ENCODE measurements at regions not wholly inside any gene's neighbourhood (a gene's known extent, or its start where the extent isn't known, plus 50 kb on each side); places are given as distances from the start of the nearest gene placed in this dataset.

GRCh38 chr1:9426291-9426711 is 113.0 kb upstream of the SLC25A33 start (continued):
- TF ChIP-seq AFF4 (CRISPR knock-in tag; IDR thresholded peaks at IDR 0.05; ENCODE audit: borderline replicate concordance), result no peak
- TF ChIP-seq ATF6 (CRISPR knock-in tag; IDR thresholded peaks at IDR 0.05), result no peak
- TF ChIP-seq ELF4 (CRISPR knock-in tag; IDR thresholded peaks at IDR 0.05; ENCODE audit: low read depth), result no peak

- ChIA-PET POLR2A (no interaction called here), CTCF (interaction anchor here (1.2 to 1.5 kb wide), 2 partner anchors 30 to 135 kb away, joined by 3 to 4 read pairs; no protein-coding TSS in a partner anchor)
- H3K9me3 Mint-ChIP-seq, result no peaks in the 10 kb centered on the region
- ATAC-seq (no peak), DNase-seq (ENCODE audit: low spot score) (no peak)
- H3K36me3 Mint-ChIP-seq, result no peaks in the 10 kb centered on the region
- peaks cover 21% of the 10 kb centered on the region for H3K4me1 Mint-ChIP-seq
- H3K27ac Mint-ChIP-seq, result no peak overlapping the region
- H3K27me3 Mint-ChIP-seq (ENCODE audit: low read depth), result no peaks in the 10 kb centered on the region
- TF ChIP-seq ZNF671 (CRISPR knock-in tag; IDR thresholded peaks at IDR 0.05), result no peak
- no peak for TF ChIP-seq MLX (CRISPR knock-in tag; IDR thresholded peaks at IDR 0.05)
- TF ChIP-seq MAX (CRISPR knock-in tag; IDR thresholded peaks at IDR 0.05), result no peak
- TF ChIP-seq ATF2 (CRISPR knock-in tag; IDR thresholded peaks at IDR 0.05; ENCODE audit: borderline replicate concordance, low read depth), result no peak
- TF ChIP-seq SMAD4 (CRISPR knock-in tag; IDR thresholded peaks at IDR 0.05), result no peak
- no peak for TF ChIP-seq ZNF121 (CRISPR knock-in tag; IDR thresholded peaks at IDR 0.05)
- TF ChIP-seq MYBL2 (CRISPR knock-in tag; IDR thresholded peaks at IDR 0.05), result no peak
- TF ChIP-seq NFATC4 (CRISPR knock-in tag; IDR thresholded peaks at IDR 0.05), result no peak
- no peak overlapping the region for H3K4me3 Mint-ChIP-seq
These were observed 111.9 kb upstream of the SLC25A33 start for GRCh38 chr1:9427388-9427787.

GRCh38 chr1:9428601-9429341 is 110.5 kb upstream of the SLC25A33 start:
- H3K9me3 Mint-ChIP-seq, result no peaks in the 10 kb centered on the region
- no peaks in the 10 kb centered on the region; the same call in 1 of the 2 replicates for H3K27me3 Mint-ChIP-seq (ENCODE audit: low read depth)
- ATAC-seq, result peak; percentile 97
- peak; percentile 100 for DNase-seq (ENCODE audit: low spot score)
- peak overlapping the region; percentile 87 for H3K4me3 Mint-ChIP-seq
- peaks cover 21% of the 10 kb centered on the region for H3K4me1 Mint-ChIP-seq
- ChIA-PET POLR2A (interaction anchor here (0.9 to 1.0 kb wide), 2 partner anchors 10 to 15 kb away, joined by 4 read pairs; no protein-coding TSS in a partner anchor), CTCF (interaction anchor here (1.2 to 1.8 kb wide), 5 partner anchors 27 to 76 kb away, joined by 3 to 10 read pairs (median 4); no protein-coding TSS in a partner anchor)
- no peaks in the 10 kb centered on the region for H3K36me3 Mint-ChIP-seq
- H3K27ac Mint-ChIP-seq, result peak overlapping the region; percentile 97
- TF ChIP-seq ATF6 (CRISPR knock-in tag; IDR thresholded peaks at IDR 0.05) (no peak), USF2 (CRISPR knock-in tag; IDR thresholded peaks at IDR 0.05) (peak; percentile 94), ETV6 (CRISPR knock-in tag; IDR thresholded peaks at IDR 0.05) (0 out of 2 replicates have a peak, but pooled peaks have one; percentile 33), FOXP4 (CRISPR knock-in tag; IDR thresholded peaks at IDR 0.05) (0 out of 2 replicates have a peak, but pooled peaks have one; percentile 28), GRHL2 (CRISPR knock-in tag; IDR thresholded peaks at IDR 0.05; ENCODE audit: insufficient replicate concordance, severe bottlenecking) (no peak)

All from WTC11 (cell line).